ENCODE measurements at regions not wholly inside any gene's neighbourhood (a gene's known extent, or its start where the extent isn't known, plus 50 kb on each side); places are given as distances from the start of the nearest gene placed in this dataset.
A peak's percentile ranks its signal among the peaks of the same experiment; 100 is the strongest.

DNA sequence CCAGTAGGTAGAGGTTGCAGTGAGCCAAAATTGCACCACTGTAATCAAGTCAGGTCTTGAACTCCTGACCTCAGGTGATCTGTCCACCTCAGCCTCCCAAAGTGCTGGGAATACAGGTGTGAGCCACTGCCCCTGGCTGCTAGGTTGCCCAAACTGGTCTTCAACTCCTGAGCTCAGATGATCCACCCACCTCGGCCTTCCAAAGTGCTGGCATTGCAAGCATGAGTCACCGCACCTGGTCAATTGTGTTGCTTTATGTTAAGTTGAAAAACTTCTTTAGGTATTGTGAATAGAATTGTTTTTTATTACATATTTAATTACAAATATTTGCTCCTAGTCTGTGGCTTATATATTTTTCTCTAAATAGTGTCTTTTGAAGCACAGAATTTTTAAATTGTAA, 80.5 kb downstream of the PRKAB2 start:
- Histone ChIP-seq H3K27me3 (peaks cover 0 to 21% (median 0%) of the 10 kb centered on the region in 9 donors), H3K4me1 (no peaks in the 10 kb centered on the region), H3K9me3 (peaks cover 0 to 17% (median 9%) of the 10 kb centered on the region in 12 donors), H3K27ac (no peak overlapping the region), H3K4me3 (no peak overlapping the region), H3K36me3 (no peaks in the 10 kb centered on the region)
- no peak for ATAC-seq
- DNase-seq: no peak
- 90 to 93% (median 91%) methylated on average over 2 of the region's 2 CpGs for WGBS, 4 donors
- TF ChIP-seq POLR2A (IDR thresholded peaks at IDR 0.05) (no peak), CTCF (IDR thresholded peaks at IDR 0.05) (no peak)
- intact Hi-C loops (cut with DNase I): no loop called here

DNA sequence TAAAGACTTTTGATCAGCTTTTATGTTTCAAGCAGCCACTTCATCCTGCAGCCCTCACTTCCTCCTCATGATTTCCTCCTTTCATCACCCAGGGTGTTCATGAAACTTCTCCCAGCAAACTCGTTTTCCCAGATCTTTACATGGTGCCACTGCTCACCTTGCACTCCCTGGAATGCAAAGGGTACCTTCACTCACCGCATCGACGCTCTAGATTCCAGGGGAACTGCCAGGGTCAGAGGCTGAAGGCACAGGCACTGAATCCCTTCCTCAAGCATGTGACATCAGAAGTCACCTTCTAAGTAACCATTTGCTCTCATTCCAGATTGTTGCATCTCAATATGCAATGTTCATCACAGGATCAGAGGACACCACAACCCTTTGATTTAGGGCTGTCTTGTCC, 82.8 kb downstream of the PRKAB2 start:
- no peaks in the 10 kb centered on the region for H3K36me3 ChIP-seq
- ATAC-seq (no peak), DNase-seq (no peak)
- WGBS, 4 donors: 17 to 29% (median 24%) methylated on average over 4 of the region's 4 CpGs
- H3K4me3 ChIP-seq: no peak overlapping the region
- peaks cover 0 to 27% (median 10%) of the 10 kb centered on the region in 12 donors for H3K9me3 ChIP-seq
- H3K27me3 ChIP-seq: peaks cover 0 to 17% (median 6%) of the 10 kb centered on the region in 9 donors
- H3K4me1 ChIP-seq: peaks cover 0 to 10% (median 0%) of the 10 kb centered on the region in 12 donors
- TF ChIP-seq CTCF (IDR thresholded peaks at IDR 0.05) (no peak), POLR2A (IDR thresholded peaks at IDR 0.05) (no peak)
- no peak overlapping the region for H3K27ac ChIP-seq
- intact Hi-C loops (cut with DNase I): no loop called here

GRCh38 chr1:147086129-147086528, 86.1 kb downstream of the PRKAB2 start:
- TF ChIP-seq POLR2A (IDR thresholded peaks at IDR 0.05) (no peak), CTCF (IDR thresholded peaks at IDR 0.05) (no peak)
- Histone ChIP-seq H3K27ac (no peak overlapping the region), H3K27me3 (peaks cover 4 to 40% (median 28%) of the 10 kb centered on the region in 9 donors), H3K9me3 (peaks cover 0 to 27% (median 10%) of the 10 kb centered on the region in 12 donors), H3K4me1 (peaks cover 0 to 19% (median 4%) of the 10 kb centered on the region in 12 donors), H3K4me3 (no peak overlapping the region), H3K36me3 (no peaks in the 10 kb centered on the region)
- intact Hi-C loops (cut with DNase I): no loop called here
- DNase-seq (no peak), ATAC-seq (no peak)

DNA sequence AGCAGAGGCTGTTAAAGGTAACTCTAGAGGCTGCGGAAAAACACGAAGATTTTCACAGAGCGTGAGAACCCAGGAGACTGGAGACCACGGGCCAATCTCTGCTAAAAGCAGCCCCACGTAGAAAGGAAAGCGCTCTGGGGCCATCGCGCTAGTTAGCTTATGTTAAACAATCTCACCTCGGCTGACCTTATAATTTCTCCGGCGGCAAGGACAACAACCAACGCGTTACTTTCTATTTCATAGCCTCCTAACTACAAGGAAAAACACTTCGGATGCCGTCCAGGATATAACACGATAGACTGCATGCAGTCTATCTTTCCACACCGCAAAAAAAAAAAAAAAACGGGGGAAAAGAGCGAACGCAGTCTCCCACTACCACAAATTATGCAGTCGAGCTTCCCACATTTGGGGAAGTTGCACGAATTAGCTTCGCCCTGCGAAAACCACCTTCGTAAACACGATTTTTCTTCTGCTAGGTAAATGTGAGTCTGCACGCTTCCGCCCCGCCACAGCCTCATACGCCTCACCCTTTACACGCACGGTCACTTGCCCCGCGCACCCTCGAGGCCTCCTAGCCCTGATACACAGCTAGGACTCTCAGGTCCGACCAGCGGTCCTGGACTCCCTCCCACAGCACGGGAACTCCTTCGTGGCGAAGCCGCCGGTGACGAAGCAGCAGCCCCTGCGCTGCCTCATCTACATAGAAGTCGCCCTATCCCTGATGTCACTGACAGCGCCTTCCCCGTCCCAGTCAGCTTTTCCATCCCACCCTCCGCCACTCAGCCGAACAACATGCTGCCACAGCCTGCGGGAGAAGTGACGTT, 87.8 kb downstream of the PRKAB2 start:
- Histone ChIP-seq H3K4me3 (peak overlapping the region; percentile 11 to 61 (median 49)), H3K9me3 (peaks cover 0 to 27% (median 10%) of the 10 kb centered on the region in 12 donors), H3K4me1 (peaks cover 0 to 28% (median 7%) of the 10 kb centered on the region in 12 donors), H3K27ac (peak overlapping the region in 7 of 12 donors; percentile 2 to 71 (median 42)), H3K27me3 (peaks cover 12 to 56% (median 45%) of the 10 kb centered on the region in 9 donors), H3K36me3 (no peaks in the 10 kb centered on the region)
- DNase-seq (peak; percentile 57 to 80 (median 63)), ATAC-seq (peak; percentile 83 to 95 (median 94))
- TF ChIP-seq CTCF (IDR thresholded peaks at IDR 0.05): no peak
- TF ChIP-seq POLR2A (IDR thresholded peaks at IDR 0.05): peak in 1 of 2 donors; percentile 14
- 1 to 2% (median 1%) methylated on average over 49 to 51 of the region's 51 CpGs for WGBS, 4 donors
- intact Hi-C loops (cut with DNase I): no loop called here

All from heart left ventricle (tissue), 16 donors.